ENCODE measurements at regions not wholly inside any gene's neighbourhood (a gene's known extent, or its start where the extent isn't known, plus 50 kb on each side); places are given as distances from the start of the nearest gene placed in this dataset.

- Histone ChIP-seq H3K36me3 (ENCODE audit: control insufficient read depth, insufficient read depth, low read length) (no peaks in the 10 kb centered on the region), H3K4me3 (ENCODE audit: low read depth in 2 of 2, low read length in 2 of 2) (no peak overlapping the region), H3K9me3 (ENCODE audit: control insufficient read depth, insufficient read depth, low read depth, low read length) (no peaks in the 10 kb centered on the region), H3K27me3 (ENCODE audit: control insufficient read depth, insufficient read depth, low read length) (no peaks in the 10 kb centered on the region), H3K27ac (ENCODE audit: low read length) (no peak overlapping the region), H3K4me1 (ENCODE audit: control insufficient read depth, insufficient read depth, low read length) (no peaks in the 10 kb centered on the region)
- ATAC-seq: no peak
- CTCF ChIA-PET: no interaction called here
- DNase-seq (ENCODE audit: low read depth, low spot score): no peak
- intact Hi-C loops (cut with micrococcal nuclease; ENCODE audit: unreplicated experiment) (no loop called here), in situ Hi-C loops (cut with HindIII; ENCODE audit: low pct_unique_long_range_greater_than_20kb, low sequenced_read_pairs) (no loop called here)
- no TSS peak for BruUV-seq (replicated peaks)
- TF ChIP-seq, protein P1, sequence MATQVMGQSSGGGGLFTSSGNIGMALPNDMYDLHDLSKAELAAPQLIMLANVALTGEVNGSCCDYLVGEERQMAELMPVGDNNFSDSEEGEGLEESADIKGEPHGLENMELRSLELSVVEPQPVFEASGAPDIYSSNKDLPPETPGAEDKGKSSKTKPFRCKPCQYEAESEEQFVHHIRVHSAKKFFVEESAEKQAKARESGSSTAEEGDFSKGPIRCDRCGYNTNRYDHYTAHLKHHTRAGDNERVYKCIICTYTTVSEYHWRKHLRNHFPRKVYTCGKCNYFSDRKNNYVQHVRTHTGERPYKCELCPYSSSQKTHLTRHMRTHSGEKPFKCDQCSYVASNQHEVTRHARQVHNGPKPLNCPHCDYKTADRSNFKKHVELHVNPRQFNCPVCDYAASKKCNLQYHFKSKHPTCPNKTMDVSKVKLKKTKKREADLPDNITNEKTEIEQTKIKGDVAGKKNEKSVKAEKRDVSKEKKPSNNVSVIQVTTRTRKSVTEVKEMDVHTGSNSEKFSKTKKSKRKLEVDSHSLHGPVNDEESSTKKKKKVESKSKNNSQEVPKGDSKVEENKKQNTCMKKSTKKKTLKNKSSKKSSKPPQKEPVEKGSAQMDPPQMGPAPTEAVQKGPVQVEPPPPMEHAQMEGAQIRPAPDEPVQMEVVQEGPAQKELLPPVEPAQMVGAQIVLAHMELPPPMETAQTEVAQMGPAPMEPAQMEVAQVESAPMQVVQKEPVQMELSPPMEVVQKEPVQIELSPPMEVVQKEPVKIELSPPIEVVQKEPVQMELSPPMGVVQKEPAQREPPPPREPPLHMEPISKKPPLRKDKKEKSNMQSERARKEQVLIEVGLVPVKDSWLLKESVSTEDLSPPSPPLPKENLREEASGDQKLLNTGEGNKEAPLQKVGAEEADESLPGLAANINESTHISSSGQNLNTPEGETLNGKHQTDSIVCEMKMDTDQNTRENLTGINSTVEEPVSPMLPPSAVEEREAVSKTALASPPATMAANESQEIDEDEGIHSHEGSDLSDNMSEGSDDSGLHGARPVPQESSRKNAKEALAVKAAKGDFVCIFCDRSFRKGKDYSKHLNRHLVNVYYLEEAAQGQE (IDR thresholded peaks at IDR 0.05; ENCODE audit: insufficient read depth in 1 of 2, low read depth in 2 of 2, low read length in 1 of 2): no peak
- TF ChIP-seq POLR2AphosphoS5 (IDR thresholded peaks at IDR 0.05; ENCODE audit: low read depth, low read length): no peak
- no peak for TF ChIP-seq CTCF (IDR thresholded peaks at IDR 0.05)
- no peak for TF ChIP-seq TCF7L2 (IDR thresholded peaks at IDR 0.05; ENCODE audit: low read depth, low read length)
- no peak for TF ChIP-seq SIN3A (IDR thresholded peaks at IDR 0.05; ENCODE audit: borderline replicate concordance, insufficient read depth, low read depth, low read length)
- POLR2A ChIA-PET: no interaction called here
Observed at GRCh38 chr11:15590132-15590531, 475.4 kb downstream of the INSC start.

DNA sequence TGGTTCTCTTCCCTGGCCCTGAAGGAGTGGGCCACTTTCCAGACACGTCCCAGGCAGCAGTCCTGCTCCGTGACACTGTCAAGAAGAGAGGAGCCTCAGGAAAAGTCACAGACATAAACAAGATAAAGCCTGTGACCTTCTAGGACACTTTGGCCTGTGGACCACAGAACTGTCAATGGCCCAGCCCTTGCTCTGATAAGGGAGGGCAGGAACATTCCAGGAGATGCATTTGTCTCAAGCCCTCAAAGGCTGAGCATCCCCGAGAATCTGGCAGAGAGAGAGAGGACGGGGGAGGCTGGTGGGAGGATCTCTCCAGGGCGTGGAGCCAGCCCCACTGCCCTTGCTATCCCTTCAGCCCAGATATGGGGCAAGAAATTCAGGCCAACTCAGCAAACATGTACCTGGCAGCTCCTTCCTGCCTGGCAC, 476.4 kb downstream of the INSC start:
- BruUV-seq (replicated peaks): no TSS peak
- Histone ChIP-seq H3K9me3 (ENCODE audit: control insufficient read depth, insufficient read depth, low read depth, low read length) (no peaks in the 10 kb centered on the region), H3K4me1 (ENCODE audit: control insufficient read depth, insufficient read depth, low read length) (no peaks in the 10 kb centered on the region), H3K27ac (ENCODE audit: low read length) (no peak overlapping the region), H3K36me3 (ENCODE audit: control insufficient read depth, insufficient read depth, low read length) (no peaks in the 10 kb centered on the region), H3K27me3 (ENCODE audit: control insufficient read depth, insufficient read depth, low read length) (no peaks in the 10 kb centered on the region; the same call in 1 of the 2 replicates), H3K4me3 (ENCODE audit: low read depth in 2 of 2, low read length in 2 of 2) (no peak overlapping the region)
- POLR2A ChIA-PET: no interaction called here
- in situ Hi-C loops (cut with HindIII; ENCODE audit: low pct_unique_long_range_greater_than_20kb, low sequenced_read_pairs): no loop called here
- intact Hi-C loops (cut with micrococcal nuclease; ENCODE audit: unreplicated experiment): no loop called here
- no peak for ATAC-seq
- DNase-seq (ENCODE audit: low read depth, low spot score): no peak
- CTCF ChIA-PET: no interaction called here
- TF ChIP-seq POLR2AphosphoS5 (IDR thresholded peaks at IDR 0.05; ENCODE audit: low read depth, low read length) (no peak), CTCF (IDR thresholded peaks at IDR 0.05) (no peak), SIN3A (IDR thresholded peaks at IDR 0.05; ENCODE audit: borderline replicate concordance, insufficient read depth, low read depth, low read length) (no peak), TCF7L2 (IDR thresholded peaks at IDR 0.05; ENCODE audit: low read depth, low read length) (no peak)
- TF ChIP-seq, protein P1 (IDR thresholded peaks at IDR 0.05; ENCODE audit: insufficient read depth in 1 of 2, low read depth in 2 of 2, low read length in 1 of 2): no peak

All from Panc1 (cell line).